Neural cell (in vitro differentiated cells): ENCODE measurements at regions not wholly inside any gene's neighbourhood (a gene's known extent, or its start where the extent isn't known, plus 50 kb on each side); places are given as distances from the start of the nearest gene placed in this dataset.

ENCODE experiments used
- H2AFZ ChIP-seq: fragments of 200-600, 300-800 bp; sonication (generic), shearing (Covaris generic); 2 replicates; pipeline ENCODE4 v1.6.0; 2014; ENCODE audit warnings: low read depth, mild to moderate bottlenecking, antibody characterized with exemption, low read length, moderate library complexity
- H3F3A ChIP-seq: fragments of 200-600 bp; shearing (Covaris generic); 2 replicates; pipeline ENCODE4 v1.6.1; 2016; ENCODE audit warnings: mild to moderate bottlenecking, moderate library complexity, mixed read lengths, antibody characterized with exemption, low read length; ENCODE audit not compliant: insufficient read depth, poor library complexity, severe bottlenecking
- H3K27ac ChIP-seq: fragments of 200-600, 300-800 bp; sonication (generic), shearing (Covaris generic); 2 replicates; pipeline ENCODE4 v1.5.1; 2014; ENCODE audit warnings: mild to moderate bottlenecking, low read length, moderate library complexity
- H3K27me3 ChIP-seq: fragments of 300-800, 200-600 bp; sonication (generic), shearing (Covaris generic); 2 replicates; pipeline ENCODE4 v1.6.0; 2014; ENCODE audit warnings: mild to moderate bottlenecking, low read depth, low read length, moderate library complexity; ENCODE audit not compliant: insufficient read depth
- H3K36me3 ChIP-seq: fragments of 300-800, 200-600 bp; sonication (generic), shearing (Covaris generic); 2 replicates; pipeline ENCODE4 v1.5.1; 2014; ENCODE audit warnings: mild to moderate bottlenecking, antibody characterized with exemption, low read length, moderate library complexity; ENCODE audit not compliant: insufficient read depth
- H3K4me2 ChIP-seq: fragments of 300-800, 200-600 bp; sonication (generic), shearing (Covaris generic); 2 replicates; pipeline ENCODE4 v1.6.0; 2014; ENCODE audit warnings: mild to moderate bottlenecking, low read length
- H3K4me3 ChIP-seq: fragments of 300-800, 200-600 bp; sonication (generic), shearing (Covaris generic); 2 replicates; pipeline ENCODE4 v1.5.1; 2014; ENCODE audit warnings: mild to moderate bottlenecking, low read length, moderate library complexity
- H3K79me2 ChIP-seq: fragments of 200-600 bp; shearing (Covaris generic); replicated peaks from 2 replicates; pipeline ENCODE4 v1.6.0; 2014; ENCODE audit warnings: mild to moderate bottlenecking, low read length, moderate library complexity; ENCODE audit not compliant: insufficient read depth
- H3K9ac ChIP-seq: fragments of 300-800, 200-600 bp; sonication (generic), shearing (Covaris generic); 2 replicates; pipeline ENCODE4 v1.6.1; 2016; ENCODE audit warnings: mild to moderate bottlenecking, low read length, mixed read lengths
- H3K9me2 ChIP-seq: fragments of 200-600 bp; shearing (Covaris generic); 2 replicates; pipeline ENCODE4 v1.6.1; 2016; ENCODE audit warnings: mild to moderate bottlenecking, low read length, mixed read lengths; ENCODE audit not compliant: insufficient read depth
- H3K9me3 ChIP-seq: fragments of 200-600, 300-800 bp; sonication (generic), shearing (Covaris generic); 2 replicates; pipeline ENCODE4 v1.6.1; 2016; ENCODE audit warnings: mild to moderate bottlenecking, mixed run types, low read length, moderate library complexity, mixed read lengths
- H4K20me1 ChIP-seq: fragments of 200-600 bp; shearing (Covaris generic); 2 replicates; pipeline ENCODE4 v1.6.1; 2016; ENCODE audit warnings: mild to moderate bottlenecking, mixed run types; ENCODE audit not compliant: insufficient read depth
- EP300 ChIP-seq: fragments of 450-650 bp; conservative IDR thresholded peaks from 2 replicates; pipeline ENCODE4 v1.6.1; 2014; ENCODE audit warnings: antibody characterized with exemption, mild to moderate bottlenecking, moderate library complexity; ENCODE audit not compliant: poor library complexity, severe bottlenecking
- EZH2 ChIP-seq: fragments of 200-600, 300-800 bp; shearing (Covaris generic), sonication (generic); IDR thresholded peaks from 2 replicates; pipeline ENCODE4 v1.6.1; 2014; ENCODE audit warnings: antibody characterized with exemption, low read length, borderline replicate concordance, mild to moderate bottlenecking; ENCODE audit not compliant: insufficient read depth, poor library complexity, severe bottlenecking
- MXI1 ChIP-seq: fragments of 450-650 bp; conservative IDR thresholded peaks from 2 replicates; pipeline ENCODE4 v1.6.1; 2014; ENCODE audit warnings: antibody characterized with exemption, mild to moderate bottlenecking; ENCODE audit not compliant: poor library complexity, severe bottlenecking
- POLR2AphosphoS5 ChIP-seq: IDR thresholded peaks from 2 replicates; pipeline ENCODE4 v1.6.1; 2012
- RAD21 ChIP-seq: fragments of 450-650 bp; conservative IDR thresholded peaks from 2 replicates; pipeline ENCODE4 v1.6.1; 2014; ENCODE audit warnings: antibody characterized with exemption, mild to moderate bottlenecking, moderate library complexity
- REST ChIP-seq: IDR thresholded peaks from 2 replicates; pipeline ENCODE4 v1.6.1; 2012; ENCODE audit warnings: borderline replicate concordance
- SMC3 ChIP-seq: fragments of 450-650 bp; conservative IDR thresholded peaks from 2 replicates; pipeline ENCODE4 v1.6.1; 2014; ENCODE audit warnings: antibody characterized with exemption, mild to moderate bottlenecking, moderate library complexity; ENCODE audit not compliant: poor library complexity
- TAF1 ChIP-seq: IDR thresholded peaks from 2 replicates; pipeline ENCODE4 v1.6.1; 2012; ENCODE audit warnings: low read depth
- TF ChIP-seq, protein P1 (sequence below): fragments of 450-650 bp; IDR thresholded peaks from 2 replicates; pipeline ENCODE4 v1.5.1; 2014; ENCODE audit warnings: antibody characterized with exemption, mild to moderate bottlenecking, moderate library complexity; ENCODE audit not compliant: poor library complexity, severe bottlenecking

DNA sequence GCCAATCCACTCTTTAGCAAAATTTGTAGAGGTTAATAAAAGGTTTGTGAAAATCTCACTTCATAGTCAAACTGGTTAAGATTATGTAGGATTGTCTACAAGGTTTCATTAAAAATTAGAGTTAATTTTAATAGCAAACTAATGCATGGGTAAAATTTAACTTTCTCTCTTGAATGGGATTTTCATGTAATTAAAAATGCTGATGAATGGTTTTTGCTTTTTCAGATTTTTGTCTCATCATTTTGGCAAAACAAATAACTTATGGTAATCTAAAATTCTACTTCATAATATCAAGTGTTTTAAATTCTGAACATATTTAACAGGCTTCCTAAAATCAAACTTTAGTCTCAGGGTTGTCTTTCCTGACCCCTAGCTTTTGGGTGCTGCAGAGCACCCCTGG, 113.8 kb upstream of the FAM174A start:
- H3K9me3 ChIP-seq = peaks cover 11% of the 10 kb centered on the region
- H3K4me3 ChIP-seq = no peak overlapping the region
- H3K27me3 ChIP-seq = no peaks in the 10 kb centered on the region
- no peaks in the 10 kb centered on the region for H3F3A ChIP-seq
- no peak for TF ChIP-seq TAF1
- TF ChIP-seq EZH2 = no peak
- no peak for TF ChIP-seq REST
- TF ChIP-seq EP300 = no peak
- TF ChIP-seq, protein P1, sequence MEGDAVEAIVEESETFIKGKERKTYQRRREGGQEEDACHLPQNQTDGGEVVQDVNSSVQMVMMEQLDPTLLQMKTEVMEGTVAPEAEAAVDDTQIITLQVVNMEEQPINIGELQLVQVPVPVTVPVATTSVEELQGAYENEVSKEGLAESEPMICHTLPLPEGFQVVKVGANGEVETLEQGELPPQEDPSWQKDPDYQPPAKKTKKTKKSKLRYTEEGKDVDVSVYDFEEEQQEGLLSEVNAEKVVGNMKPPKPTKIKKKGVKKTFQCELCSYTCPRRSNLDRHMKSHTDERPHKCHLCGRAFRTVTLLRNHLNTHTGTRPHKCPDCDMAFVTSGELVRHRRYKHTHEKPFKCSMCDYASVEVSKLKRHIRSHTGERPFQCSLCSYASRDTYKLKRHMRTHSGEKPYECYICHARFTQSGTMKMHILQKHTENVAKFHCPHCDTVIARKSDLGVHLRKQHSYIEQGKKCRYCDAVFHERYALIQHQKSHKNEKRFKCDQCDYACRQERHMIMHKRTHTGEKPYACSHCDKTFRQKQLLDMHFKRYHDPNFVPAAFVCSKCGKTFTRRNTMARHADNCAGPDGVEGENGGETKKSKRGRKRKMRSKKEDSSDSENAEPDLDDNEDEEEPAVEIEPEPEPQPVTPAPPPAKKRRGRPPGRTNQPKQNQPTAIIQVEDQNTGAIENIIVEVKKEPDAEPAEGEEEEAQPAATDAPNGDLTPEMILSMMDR = no peak
- no peak for TF ChIP-seq POLR2AphosphoS5
- no peak for TF ChIP-seq RAD21
- no peak for TF ChIP-seq MXI1
- TF ChIP-seq SMC3 = no peak
- H2AFZ ChIP-seq = no peak overlapping the region
- no peaks in the 10 kb centered on the region for H4K20me1 ChIP-seq
- no peak overlapping the region for H3K27ac ChIP-seq
- no peaks in the 10 kb centered on the region for H3K79me2 ChIP-seq
- H3K9me2 ChIP-seq = no peaks in the 10 kb centered on the region
- no peaks in the 10 kb centered on the region for H3K36me3 ChIP-seq
- H3K9ac ChIP-seq = no peak overlapping the region
- H3K4me2 ChIP-seq = no peak overlapping the region

- Histone ChIP-seq H3K9me3 (peaks cover 6% of the 10 kb centered on the region), H4K20me1 (no peaks in the 10 kb centered on the region), H3K27me3 (no peaks in the 10 kb centered on the region), H3K9ac (no peak overlapping the region), H3K4me2 (no peak overlapping the region), H3K4me3 (no peak overlapping the region), H2AFZ (no peak overlapping the region), H3K79me2 (no peaks in the 10 kb centered on the region), H3K36me3 (no peaks in the 10 kb centered on the region), H3K9me2 (no peaks in the 10 kb centered on the region), H3K27ac (no peak overlapping the region), H3F3A (no peaks in the 10 kb centered on the region)
- TF ChIP-seq REST = no peak
- TF ChIP-seq, protein P1 = no peak
- no peak for TF ChIP-seq EP300
- no peak for TF ChIP-seq RAD21
- TF ChIP-seq POLR2AphosphoS5 = no peak
- no peak for TF ChIP-seq MXI1
- TF ChIP-seq EZH2 = no peak
- TF ChIP-seq SMC3 = no peak
- TF ChIP-seq TAF1 = no peak
Observed at GRCh38 chr5:100418231-100418630, 116.9 kb upstream of the FAM174A start.
